A172 (cell line): ENCODE measurements at regions not wholly inside any gene's neighbourhood (a gene's known extent, or its start where the extent isn't known, plus 50 kb on each side); places are given as distances from the start of the nearest gene placed in this dataset.

Experiments used
- DNase-seq: peaks from one replicate; pipeline ENCODE4 v3.0.0-alpha.2; 2015; ENCODE audit warnings: low spot score

DNA sequence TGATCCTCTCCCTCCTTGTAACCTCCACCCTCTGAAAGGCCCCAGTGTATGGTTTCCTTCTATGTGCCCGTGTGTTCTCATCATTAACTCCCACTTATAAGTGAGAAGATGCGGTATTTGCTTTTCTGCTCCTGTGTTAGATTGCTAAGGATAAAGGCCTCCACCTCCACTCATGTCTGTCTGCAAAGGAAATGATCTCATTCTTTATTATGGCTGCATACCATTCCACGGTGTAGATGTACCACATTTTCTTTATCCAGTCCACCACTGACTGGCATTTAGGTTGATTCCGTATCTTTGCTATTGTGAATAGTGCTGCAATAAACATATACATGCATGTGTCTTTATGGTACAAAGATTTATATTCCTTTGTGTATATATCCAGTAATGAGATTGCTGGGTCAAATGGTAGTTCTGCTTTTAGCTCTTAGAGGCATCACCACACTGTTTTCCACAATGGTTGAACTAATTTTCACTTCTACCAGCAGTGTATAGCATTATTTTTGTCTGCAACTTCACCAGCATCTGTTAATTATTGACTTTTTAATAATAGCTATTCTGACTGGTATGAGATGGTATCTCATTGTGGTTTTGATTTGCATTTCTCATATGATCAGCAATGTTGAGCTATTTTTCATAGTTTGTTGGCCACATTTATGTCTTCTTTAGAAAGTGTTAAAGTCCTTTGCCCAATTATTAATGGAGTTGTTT is 1030.9 kb downstream of the FSTL5 start:
- DNase-seq = no peak

DNA sequence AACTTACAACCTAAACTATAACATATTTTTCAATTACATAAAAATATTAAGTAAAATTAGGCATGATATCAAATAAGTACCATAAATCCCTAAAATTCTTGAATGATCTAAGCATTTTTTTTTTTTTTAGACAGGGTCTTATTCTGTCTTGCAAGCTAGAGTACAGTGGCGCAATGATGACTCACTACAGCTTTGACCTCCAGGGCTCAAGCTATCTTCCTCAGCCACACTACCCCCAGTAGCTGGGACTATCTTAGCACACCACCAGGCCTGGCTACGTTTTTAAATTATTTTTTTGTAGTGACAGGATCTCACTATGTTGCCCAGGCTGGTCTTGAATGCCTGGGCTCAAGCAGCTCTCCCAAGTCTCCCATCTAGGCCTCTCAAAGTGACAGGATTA is 1042.3 kb downstream of the FSTL5 start:
- DNase-seq = peak; percentile 42

DNA sequence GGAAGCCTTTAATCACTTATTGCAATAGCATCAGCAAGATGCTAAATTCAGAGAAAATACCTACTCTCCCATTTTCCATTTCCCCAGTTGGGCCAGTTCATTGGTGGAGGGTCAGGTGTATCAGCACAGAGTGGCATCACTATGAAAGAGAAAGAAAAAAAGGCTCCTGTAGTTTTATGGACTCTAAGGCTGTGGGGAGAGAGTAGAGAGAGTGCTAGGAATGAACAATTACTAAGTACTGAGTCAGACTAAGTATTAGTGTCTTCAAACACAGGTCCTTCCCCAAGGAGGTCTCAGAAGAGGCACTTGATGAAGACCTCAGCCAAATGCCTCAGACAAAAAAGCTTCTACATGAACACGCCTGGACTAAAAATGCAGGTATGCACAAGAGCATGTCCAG is 1061.9 kb downstream of the FSTL5 start:
- no peak for DNase-seq

- DNase-seq = no peak
These were observed 1066.0 kb downstream of the FSTL5 start for GRCh38 chr4:161097821-161098220.

- no peak for DNase-seq
These were observed 1102.8 kb downstream of the FSTL5 start for GRCh38 chr4:161061046-161061445.
